HUES6 (cell line): ENCODE measurements at regions not wholly inside any gene's neighbourhood (a gene's known extent, or its start where the extent isn't known, plus 50 kb on each side); places are given as distances from the start of the nearest gene placed in this dataset.

ENCODE experiments used
- H3K27ac ChIP-seq: 2 replicates; pipeline ENCODE4 v1.7.0; 2013; ENCODE audit warnings: low read depth, mild to moderate bottlenecking, low read length, inconsistent platforms
- H3K27me3 ChIP-seq: 2 replicates; pipeline ENCODE4 v1.6.1; 2013; ENCODE audit warnings: low read length; ENCODE audit not compliant: control insufficient read depth, insufficient read depth
- H3K36me3 ChIP-seq: 2 replicates; pipeline ENCODE4 v1.6.1; 2013; ENCODE audit warnings: low read length; ENCODE audit not compliant: control insufficient read depth, insufficient read depth
- H3K4me1 ChIP-seq: 2 replicates; pipeline ENCODE4 v1.6.1; 2013; ENCODE audit warnings: low read length; ENCODE audit not compliant: control insufficient read depth, insufficient read depth
- H3K4me3 ChIP-seq: 2 replicates; pipeline ENCODE4 v1.5.1; 2013; ENCODE audit warnings: low read depth, low read length
- H3K9ac ChIP-seq: one replicate; pipeline ENCODE4 v1.6.1; 2013; ENCODE audit warnings: mild to moderate bottlenecking, low read length
- H3K9me3 ChIP-seq: 2 replicates; pipeline ENCODE4 v1.6.1; 2013; ENCODE audit warnings: low read depth, low read length; ENCODE audit not compliant: control insufficient read depth, insufficient read depth

- H3K27ac ChIP-seq = no peak overlapping the region
Observed at GRCh38 chr12:92601176-92601575, 101.6 kb upstream of the PLEKHG7 start.

GRCh38 chr12:92600052-92600451, 102.7 kb upstream of the PLEKHG7 start:
- no peaks in the 10 kb centered on the region for H3K4me1 ChIP-seq
- H3K36me3 ChIP-seq = no peaks in the 10 kb centered on the region
- H3K27me3 ChIP-seq = no peaks in the 10 kb centered on the region
- H3K27ac ChIP-seq = no peak overlapping the region
- H3K9ac ChIP-seq = no peak overlapping the region
- no peak overlapping the region for H3K4me3 ChIP-seq
- H3K9me3 ChIP-seq = peaks cover 34% of the 10 kb centered on the region

More at GRCh38 chr12:92601176-92601575, 101.6 kb upstream of the PLEKHG7 start:
- H3K4me1 ChIP-seq = no peaks in the 10 kb centered on the region
- H3K9me3 ChIP-seq = peaks cover 40% of the 10 kb centered on the region
- H3K9ac ChIP-seq = no peak overlapping the region
- no peaks in the 10 kb centered on the region for H3K36me3 ChIP-seq
- H3K4me3 ChIP-seq = no peak overlapping the region
- no peaks in the 10 kb centered on the region for H3K27me3 ChIP-seq

GRCh38 chr12:92597997-92598396, 104.8 kb upstream of the PLEKHG7 start:
- Histone ChIP-seq H3K36me3 (no peaks in the 10 kb centered on the region), H3K4me3 (no peak overlapping the region), H3K9ac (no peak overlapping the region), H3K9me3 (peaks cover 29% of the 10 kb centered on the region), H3K4me1 (no peaks in the 10 kb centered on the region), H3K27me3 (no peaks in the 10 kb centered on the region), H3K27ac (no peak overlapping the region)

GRCh38 chr12:92597118-92597517, 105.7 kb upstream of the PLEKHG7 start:
- H3K4me3 ChIP-seq = no peak overlapping the region
- no peak overlapping the region for H3K9ac ChIP-seq
- H3K27ac ChIP-seq = no peak overlapping the region
- H3K9me3 ChIP-seq = peaks cover 28% of the 10 kb centered on the region
- no peaks in the 10 kb centered on the region for H3K4me1 ChIP-seq
- no peaks in the 10 kb centered on the region for H3K27me3 ChIP-seq
- no peaks in the 10 kb centered on the region for H3K36me3 ChIP-seq

- Histone ChIP-seq H3K9ac (no peak overlapping the region), H3K4me1 (no peaks in the 10 kb centered on the region), H3K27me3 (no peaks in the 10 kb centered on the region), H3K9me3 (peaks cover 24% of the 10 kb centered on the region), H3K4me3 (no peak overlapping the region), H3K27ac (no peak overlapping the region), H3K36me3 (no peaks in the 10 kb centered on the region)
Observed at GRCh38 chr12:92596383-92596782, 106.4 kb upstream of the PLEKHG7 start.

- H3K27me3 ChIP-seq = no peaks in the 10 kb centered on the region
- H3K9me3 ChIP-seq = peaks cover 22% of the 10 kb centered on the region
- H3K27ac ChIP-seq = no peak overlapping the region
- no peak overlapping the region for H3K4me3 ChIP-seq
- no peaks in the 10 kb centered on the region for H3K36me3 ChIP-seq
- no peak overlapping the region for H3K9ac ChIP-seq
- H3K4me1 ChIP-seq = no peaks in the 10 kb centered on the region
Observed at GRCh38 chr12:92595663-92596062, 107.1 kb upstream of the PLEKHG7 start.

- Histone ChIP-seq H3K36me3 (no peaks in the 10 kb centered on the region), H3K9ac (no peak overlapping the region), H3K4me1 (no peaks in the 10 kb centered on the region), H3K4me3 (no peak overlapping the region), H3K27ac (no peak overlapping the region), H3K27me3 (no peaks in the 10 kb centered on the region), H3K9me3 (peaks cover 4% of the 10 kb centered on the region)
Observed at GRCh38 chr12:92593734-92594402, 108.9 kb upstream of the PLEKHG7 start.

GRCh38 chr12:92585115-92585727, 117.6 kb upstream of the PLEKHG7 start:
- Histone ChIP-seq H3K27me3 (no peaks in the 10 kb centered on the region), H3K9ac (no peak overlapping the region), H3K36me3 (no peaks in the 10 kb centered on the region), H3K4me3 (no peak overlapping the region), H3K9me3 (peaks cover 7% of the 10 kb centered on the region; the same call in 1 of the 2 replicates), H3K27ac (no peak overlapping the region), H3K4me1 (no peaks in the 10 kb centered on the region)

GRCh38 chr12:92583910-92584309, 118.9 kb upstream of the PLEKHG7 start:
- H3K4me1 ChIP-seq = no peaks in the 10 kb centered on the region
- no peak overlapping the region for H3K9ac ChIP-seq
- no peaks in the 10 kb centered on the region for H3K36me3 ChIP-seq
- no peak overlapping the region for H3K4me3 ChIP-seq
- no peak overlapping the region for H3K27ac ChIP-seq
- peaks cover 7% of the 10 kb centered on the region; the same call in 1 of the 2 replicates for H3K9me3 ChIP-seq
- H3K27me3 ChIP-seq = no peaks in the 10 kb centered on the region

- H3K9ac ChIP-seq = no peak overlapping the region
- H3K4me3 ChIP-seq = no peak overlapping the region
- H3K27ac ChIP-seq = no peak overlapping the region
Observed at GRCh38 chr12:92582893-92583292, 119.9 kb upstream of the PLEKHG7 start.

GRCh38 chr12:92582475-92582874, 120.3 kb upstream of the PLEKHG7 start:
- H3K27ac ChIP-seq = no peak overlapping the region
- H3K27me3 ChIP-seq = no peaks in the 10 kb centered on the region
- no peaks in the 10 kb centered on the region for H3K36me3 ChIP-seq
- peaks cover 7% of the 10 kb centered on the region; the same call in 1 of the 2 replicates for H3K9me3 ChIP-seq
- no peaks in the 10 kb centered on the region for H3K4me1 ChIP-seq
- H3K9ac ChIP-seq = no peak overlapping the region
- H3K4me3 ChIP-seq = no peak overlapping the region

More at GRCh38 chr12:92582893-92583292, 119.9 kb upstream of the PLEKHG7 start:
- Histone ChIP-seq H3K4me1 (no peaks in the 10 kb centered on the region), H3K36me3 (no peaks in the 10 kb centered on the region), H3K27me3 (no peaks in the 10 kb centered on the region), H3K9me3 (peaks cover 7% of the 10 kb centered on the region; the same call in 1 of the 2 replicates)
